GM23248 (cell line): ENCODE measurements at regions not wholly inside any gene's neighbourhood (a gene's known extent, or its start where the extent isn't known, plus 50 kb on each side); places are given as distances from the start of the nearest gene placed in this dataset.

Experiments used
- EZH2 ChIP-seq: fragments of 200-600 bp; sonication (generic); IDR thresholded peaks from 2 replicates; pipeline ENCODE4 v1.6.1; 2018; ENCODE audit warnings: antibody characterized with exemption, mild to moderate bottlenecking; ENCODE audit not compliant: insufficient read depth, poor library complexity, severe bottlenecking
- EZH2phosphoT487 ChIP-seq: fragments of 200-600 bp; sonication (generic); IDR thresholded peaks from 2 replicates; pipeline ENCODE4 v1.6.1; 2018; ENCODE audit warnings: antibody characterized with exemption, moderate library complexity, mild to moderate bottlenecking, low read depth; ENCODE audit not compliant: insufficient read depth

DNA sequence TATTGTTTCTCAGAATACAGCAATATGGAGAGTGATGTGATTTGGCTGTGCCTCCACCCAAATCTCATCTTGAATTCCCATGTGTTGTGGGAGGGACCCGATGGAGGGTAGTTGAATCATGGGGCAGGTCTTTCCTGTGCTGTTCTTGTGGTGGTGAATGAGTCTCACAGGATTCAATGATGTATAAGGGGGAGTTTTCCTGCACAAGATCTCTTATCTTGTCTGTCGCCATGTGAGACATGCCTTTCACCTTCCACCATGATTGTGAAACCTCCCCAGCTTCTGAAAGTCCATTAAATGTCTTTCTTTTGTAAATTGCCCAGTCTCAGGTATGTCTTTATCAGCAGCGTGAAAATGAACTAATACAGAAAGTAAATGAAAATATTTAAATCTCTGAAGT lies 234.8 kb upstream of the TENT5A start:
- no peak for TF ChIP-seq EZH2
- TF ChIP-seq EZH2phosphoT487, result no peak
